ENCODE measurements at regions not wholly inside any gene's neighbourhood (a gene's known extent, or its start where the extent isn't known, plus 50 kb on each side); places are given as distances from the start of the nearest gene placed in this dataset.
"Not testable (repeated sequence)": the region's sequence is repeated elsewhere in the genome, so short reads cannot be mapped to it uniquely, and the experiment has no call there.

GRCh38 chr1:73205294-73205973 lies 923.1 kb upstream of the NEGR1 start:
- peaks cover 20% of the 10 kb centered on the region for H3K9me3 Mint-ChIP-seq
- ChIA-PET POLR2A (no interaction called here), CTCF (interaction anchor here (0.6 kb wide), 1 partner anchor 1592 kb away, joined by 3 read pairs; no protein-coding TSS in a partner anchor)
- intact Hi-C loops (cut with micrococcal nuclease) = no loop called here
- no peaks in the 10 kb centered on the region for H3K27me3 Mint-ChIP-seq
- H3K36me3 Mint-ChIP-seq = no peaks in the 10 kb centered on the region
- no peaks in the 10 kb centered on the region for H3K4me1 Mint-ChIP-seq (ENCODE audit: low read depth)
- no peak overlapping the region for H3K27ac Mint-ChIP-seq
- no peak for DNase-seq
- no peak overlapping the region for H3K4me3 Mint-ChIP-seq

GRCh38 chr1:73197972-73198371 lies 915.6 kb upstream of the NEGR1 start:
- Mint-ChIP-seq H3K9me3 (no peaks in the 10 kb centered on the region), H3K27ac (no peak overlapping the region), H3K27me3 (no peaks in the 10 kb centered on the region), H3K36me3 (no peaks in the 10 kb centered on the region), H3K4me1 (ENCODE audit: low read depth) (no peaks in the 10 kb centered on the region), H3K4me3 (no peak overlapping the region)
- intact Hi-C loops (cut with micrococcal nuclease) = no loop called here
- POLR2A ChIA-PET = no interaction called here
- CTCF ChIA-PET = no interaction called here
- no peak for DNase-seq

GRCh38 chr1:73194965-73195364 lies 912.6 kb upstream of the NEGR1 start:
- Mint-ChIP-seq H3K9me3 (no peaks in the 10 kb centered on the region), H3K27ac (no peak overlapping the region), H3K4me1 (ENCODE audit: low read depth) (no peaks in the 10 kb centered on the region), H3K27me3 (no peaks in the 10 kb centered on the region), H3K4me3 (no peak overlapping the region), H3K36me3 (no peaks in the 10 kb centered on the region)
- intact Hi-C loops (cut with micrococcal nuclease) = no loop called here
- CTCF ChIA-PET = no interaction called here
- no peak for DNase-seq
- POLR2A ChIA-PET = no interaction called here

- DNase-seq; H3K36me3 Mint-ChIP-seq; H3K4me3 Mint-ChIP-seq; H3K27ac Mint-ChIP-seq; H3K27me3 Mint-ChIP-seq; H3K4me1 Mint-ChIP-seq (ENCODE audit: low read depth); H3K9me3 Mint-ChIP-seq; intact Hi-C loops (cut with micrococcal nuclease); POLR2A ChIA-PET; CTCF ChIA-PET: not testable (repeated sequence)
These were observed 901.2 kb upstream of the NEGR1 start for GRCh38 chr1:73183581-73183980.

GRCh38 chr1:73181190-73181540 lies 898.8 kb upstream of the NEGR1 start:
- ChIA-PET CTCF (no interaction called here), POLR2A (no interaction called here)
- no peak overlapping the region for H3K27ac Mint-ChIP-seq
- intact Hi-C loops (cut with micrococcal nuclease) = no loop called here
- peaks cover 9% of the 10 kb centered on the region for H3K9me3 Mint-ChIP-seq
- H3K27me3 Mint-ChIP-seq = no peaks in the 10 kb centered on the region
- H3K4me1 Mint-ChIP-seq (ENCODE audit: low read depth) = no peaks in the 10 kb centered on the region
- H3K4me3 Mint-ChIP-seq = no peak overlapping the region
- H3K36me3 Mint-ChIP-seq = no peaks in the 10 kb centered on the region
- no peak for DNase-seq

- ChIA-PET POLR2A (no interaction called here), CTCF (no interaction called here)
- no peaks in the 10 kb centered on the region for H3K27me3 Mint-ChIP-seq
- DNase-seq = no peak
- peaks cover 9% of the 10 kb centered on the region for H3K9me3 Mint-ChIP-seq
- no peaks in the 10 kb centered on the region for H3K36me3 Mint-ChIP-seq
- no peak overlapping the region for H3K27ac Mint-ChIP-seq
- intact Hi-C loops (cut with micrococcal nuclease) = no loop called here
- H3K4me3 Mint-ChIP-seq = no peak overlapping the region
- H3K4me1 Mint-ChIP-seq (ENCODE audit: low read depth) = no peaks in the 10 kb centered on the region
These were observed 898.3 kb upstream of the NEGR1 start for GRCh38 chr1:73180397-73181189.

GRCh38 chr1:73176902-73177301 lies 894.6 kb upstream of the NEGR1 start:
- H3K27me3 Mint-ChIP-seq = no peaks in the 10 kb centered on the region
- intact Hi-C loops (cut with micrococcal nuclease) = no loop called here

GRCh38 chr1:73167009-73167657 lies 884.8 kb upstream of the NEGR1 start:
- ChIA-PET POLR2A (no interaction called here), CTCF (no interaction called here)
- Mint-ChIP-seq H3K4me3 (no peak overlapping the region), H3K27me3 (no peaks in the 10 kb centered on the region), H3K36me3 (no peaks in the 10 kb centered on the region), H3K9me3 (peaks cover 7% of the 10 kb centered on the region), H3K27ac (no peak overlapping the region), H3K4me1 (ENCODE audit: low read depth) (no peaks in the 10 kb centered on the region)
- DNase-seq = no peak
- intact Hi-C loops (cut with micrococcal nuclease) = no loop called here

More at GRCh38 chr1:73176902-73177301, 894.6 kb upstream of the NEGR1 start:
- Mint-ChIP-seq H3K27ac (no peak overlapping the region), H3K4me3 (no peak overlapping the region), H3K36me3 (no peaks in the 10 kb centered on the region), H3K9me3 (peaks cover 5% of the 10 kb centered on the region), H3K4me1 (ENCODE audit: low read depth) (no peaks in the 10 kb centered on the region)
- POLR2A ChIA-PET = no interaction called here
- CTCF ChIA-PET = no interaction called here
- no peak for DNase-seq

- intact Hi-C loops (cut with micrococcal nuclease) = no loop called here
- H3K27ac Mint-ChIP-seq = no peak overlapping the region
- H3K36me3 Mint-ChIP-seq = no peaks in the 10 kb centered on the region
- ChIA-PET CTCF (no interaction called here), POLR2A (no interaction called here)
- H3K4me1 Mint-ChIP-seq (ENCODE audit: low read depth) = no peaks in the 10 kb centered on the region
- peaks cover 7% of the 10 kb centered on the region for H3K9me3 Mint-ChIP-seq
- no peaks in the 10 kb centered on the region for H3K27me3 Mint-ChIP-seq
- no peak overlapping the region for H3K4me3 Mint-ChIP-seq
- DNase-seq = no peak
These were observed 880.2 kb upstream of the NEGR1 start for GRCh38 chr1:73162564-73162963.

GRCh38 chr1:73161418-73161817 lies 879.1 kb upstream of the NEGR1 start:
- Mint-ChIP-seq H3K36me3 (no peaks in the 10 kb centered on the region), H3K27me3 (no peaks in the 10 kb centered on the region), H3K4me3 (no peak overlapping the region), H3K4me1 (ENCODE audit: low read depth) (no peaks in the 10 kb centered on the region), H3K27ac (no peak overlapping the region), H3K9me3 (peaks cover 5% of the 10 kb centered on the region)
- DNase-seq = no peak
- intact Hi-C loops (cut with micrococcal nuclease) = no loop called here
- POLR2A ChIA-PET = no interaction called here
- CTCF ChIA-PET = no interaction called here

GRCh38 chr1:73160759-73161158 lies 878.4 kb upstream of the NEGR1 start:
- Mint-ChIP-seq H3K4me3 (no peak overlapping the region), H3K27ac (no peak overlapping the region), H3K9me3 (peaks cover 5% of the 10 kb centered on the region), H3K4me1 (ENCODE audit: low read depth) (no peaks in the 10 kb centered on the region), H3K36me3 (no peaks in the 10 kb centered on the region), H3K27me3 (no peaks in the 10 kb centered on the region)
- no peak for DNase-seq
- intact Hi-C loops (cut with micrococcal nuclease) = no loop called here
- ChIA-PET POLR2A (no interaction called here), CTCF (no interaction called here)

- Mint-ChIP-seq H3K27me3 (no peaks in the 10 kb centered on the region), H3K9me3 (peaks cover 15% of the 10 kb centered on the region), H3K4me3 (no peak overlapping the region), H3K4me1 (ENCODE audit: low read depth) (no peaks in the 10 kb centered on the region), H3K27ac (no peak overlapping the region), H3K36me3 (no peaks in the 10 kb centered on the region)
- intact Hi-C loops (cut with micrococcal nuclease) = no loop called here
- no peak for DNase-seq
- ChIA-PET CTCF (no interaction called here), POLR2A (no interaction called here)
These were observed 862.0 kb upstream of the NEGR1 start for GRCh38 chr1:73144311-73144710.

- no peak overlapping the region for H3K27ac Mint-ChIP-seq
- DNase-seq = no peak
- intact Hi-C loops (cut with micrococcal nuclease) = no loop called here
- no peak overlapping the region for H3K4me3 Mint-ChIP-seq
- H3K36me3 Mint-ChIP-seq = no peaks in the 10 kb centered on the region
- no peaks in the 10 kb centered on the region for H3K27me3 Mint-ChIP-seq
- ChIA-PET CTCF (no interaction called here), POLR2A (no interaction called here)
- no peaks in the 10 kb centered on the region for H3K4me1 Mint-ChIP-seq (ENCODE audit: low read depth)
- peaks cover 5% of the 10 kb centered on the region for H3K9me3 Mint-ChIP-seq
These were observed 854.6 kb upstream of the NEGR1 start for GRCh38 chr1:73136975-73137374.

Measured in activated CD4-positive, alpha-beta memory T cell treated with anti-CD3 and anti-CD28 coated beads for 36 hours (primary cell).